ENCODE measurements at regions not wholly inside any gene's neighbourhood (a gene's known extent, or its start where the extent isn't known, plus 50 kb on each side); places are given as distances from the start of the nearest gene placed in this dataset.
"Not testable (repeated sequence)": the region's sequence is repeated elsewhere in the genome, so short reads cannot be mapped to it uniquely, and the experiment has no call there.

GRCh38 chr6:103092414-103092813, 1698.9 kb downstream of the GRIK2 start:
- not testable (repeated sequence) for TF ChIP-seq CTCF (IDR thresholded peaks at IDR 0.05; ENCODE audit: extremely low read depth in 1 of 2, insufficient read depth in 1 of 2, low read depth in 1 of 2, low read length in 2 of 2); GATA2 (IDR thresholded peaks at IDR 0.05; ENCODE audit: insufficient read depth, insufficient read length, low read depth, low read length); POLR2A (IDR thresholded peaks at IDR 0.05; ENCODE audit: low read depth, low read length); POLR2AphosphoS5 (IDR thresholded peaks at IDR 0.05; ENCODE audit: insufficient read depth, low read depth, low read length); EZH2 (IDR thresholded peaks at IDR 0.05; ENCODE audit: borderline replicate concordance, low read depth, low read length, severe bottlenecking)

Data from endothelial cell of umbilical vein (primary cell).